ENCODE measurements at regions not wholly inside any gene's neighbourhood (a gene's known extent, or its start where the extent isn't known, plus 50 kb on each side); places are given as distances from the start of the nearest gene placed in this dataset.
"Not testable (repeated sequence)": the region's sequence is repeated elsewhere in the genome, so short reads cannot be mapped to it uniquely, and the experiment has no call there.

- Histone ChIP-seq H3K9me3 (ENCODE audit: low read depth) (no peaks in the 10 kb centered on the region), H3K4me3 (no peak overlapping the region), H3K27ac (no peak overlapping the region), H3K9me2 (replicated peaks; ENCODE audit: insufficient read depth) (no peaks in the 10 kb centered on the region), H3K4me2 (no peak overlapping the region), H2AFZ (no peak overlapping the region), H4K20me1 (ENCODE audit: insufficient read depth, poor library complexity, severe bottlenecking) (no peaks in the 10 kb centered on the region), H3K27me3 (no peaks in the 10 kb centered on the region), H3K4me1 (ENCODE audit: insufficient read depth) (no peaks in the 10 kb centered on the region), H3K79me2 (no peaks in the 10 kb centered on the region), H3K36me3 (replicated peaks; ENCODE audit: insufficient read depth, low read depth) (no peaks in the 10 kb centered on the region)
- TF ChIP-seq EZH2 (IDR thresholded peaks at IDR 0.05; ENCODE audit: borderline replicate concordance) (no peak), EZH2phosphoT487 (IDR thresholded peaks at IDR 0.05; ENCODE audit: low read depth, severe bottlenecking, unreplicated experiment) (no peak), CTCF (IDR thresholded peaks at IDR 0.05; ENCODE audit: poor library complexity) (no peak)
- DNase-seq (ENCODE audit: low spot score) = no peak
- 86% methylated on average over 2 of the region's 2 CpGs for WGBS (ENCODE audit: low lambda C conversion rate, missing lambda C conversion rate)
Measured at GRCh38 chr21:27769763-27770162, 802.9 kb upstream of the ADAMTS5 start.

GRCh38 chr21:27768046-27768637 lies 801.3 kb upstream of the ADAMTS5 start:
- not testable (repeated sequence) for H3K4me3 ChIP-seq; H3K27ac ChIP-seq; DNase-seq (ENCODE audit: low spot score); H4K20me1 ChIP-seq (ENCODE audit: insufficient read depth, poor library complexity, severe bottlenecking); H3K9me2 ChIP-seq (replicated peaks; ENCODE audit: insufficient read depth); H3K9me3 ChIP-seq (ENCODE audit: low read depth); H3K27me3 ChIP-seq; H3K4me2 ChIP-seq; H2AFZ ChIP-seq; H3K79me2 ChIP-seq; H3K4me1 ChIP-seq (ENCODE audit: insufficient read depth); H3K36me3 ChIP-seq (replicated peaks; ENCODE audit: insufficient read depth, low read depth)
- WGBS (ENCODE audit: low lambda C conversion rate, missing lambda C conversion rate) = 84% methylated on average over 5 of the region's 5 CpGs

- Histone ChIP-seq H3K27ac (no peak overlapping the region), H2AFZ (no peak overlapping the region), H3K4me1 (ENCODE audit: insufficient read depth) (peaks cover 9% of the 10 kb centered on the region)
Measured at GRCh38 chr21:27764056-27764455, 797.2 kb upstream of the ADAMTS5 start.

GRCh38 chr21:27761623-27762022 lies 794.7 kb upstream of the ADAMTS5 start:
- H2AFZ ChIP-seq = no peak overlapping the region
- H3K79me2 ChIP-seq = no peaks in the 10 kb centered on the region
- no peak overlapping the region for H3K27ac ChIP-seq
- H3K9me2 ChIP-seq (replicated peaks; ENCODE audit: insufficient read depth) = no peaks in the 10 kb centered on the region
- no peaks in the 10 kb centered on the region for H3K27me3 ChIP-seq
- 30% methylated on average over 1 of the region's 1 CpG for WGBS (ENCODE audit: low lambda C conversion rate, missing lambda C conversion rate)
- TF ChIP-seq EZH2phosphoT487 (IDR thresholded peaks at IDR 0.05; ENCODE audit: low read depth, severe bottlenecking, unreplicated experiment) = no peak
- no peak for TF ChIP-seq EZH2 (IDR thresholded peaks at IDR 0.05; ENCODE audit: borderline replicate concordance)
- TF ChIP-seq CTCF (IDR thresholded peaks at IDR 0.05; ENCODE audit: poor library complexity) = no peak
- DNase-seq (ENCODE audit: low spot score) = no peak
- no peak overlapping the region for H3K4me2 ChIP-seq
- H3K36me3 ChIP-seq (replicated peaks; ENCODE audit: insufficient read depth, low read depth) = no peaks in the 10 kb centered on the region
- peaks cover 9% of the 10 kb centered on the region for H3K4me1 ChIP-seq (ENCODE audit: insufficient read depth)
- no peaks in the 10 kb centered on the region for H3K9me3 ChIP-seq (ENCODE audit: low read depth)
- H4K20me1 ChIP-seq (ENCODE audit: insufficient read depth, poor library complexity, severe bottlenecking) = no peaks in the 10 kb centered on the region
- H3K4me3 ChIP-seq = no peak overlapping the region

More at GRCh38 chr21:27764056-27764455, 797.2 kb upstream of the ADAMTS5 start:
- WGBS (ENCODE audit: low lambda C conversion rate, missing lambda C conversion rate) = 94% methylated on average over 1 of the region's 1 CpG
- H3K27me3 ChIP-seq = no peaks in the 10 kb centered on the region
- no peaks in the 10 kb centered on the region for H3K9me2 ChIP-seq (replicated peaks; ENCODE audit: insufficient read depth)
- H3K4me3 ChIP-seq = no peak overlapping the region
- DNase-seq (ENCODE audit: low spot score) = no peak
- H4K20me1 ChIP-seq (ENCODE audit: insufficient read depth, poor library complexity, severe bottlenecking) = no peaks in the 10 kb centered on the region
- H3K36me3 ChIP-seq (replicated peaks; ENCODE audit: insufficient read depth, low read depth) = no peaks in the 10 kb centered on the region
- TF ChIP-seq CTCF (IDR thresholded peaks at IDR 0.05; ENCODE audit: poor library complexity) (no peak), EZH2phosphoT487 (IDR thresholded peaks at IDR 0.05; ENCODE audit: low read depth, severe bottlenecking, unreplicated experiment) (no peak), EZH2 (IDR thresholded peaks at IDR 0.05; ENCODE audit: borderline replicate concordance) (no peak)
- H3K79me2 ChIP-seq = no peaks in the 10 kb centered on the region
- no peak overlapping the region for H3K4me2 ChIP-seq
- H3K9me3 ChIP-seq (ENCODE audit: low read depth) = no peaks in the 10 kb centered on the region
